HG03135 (cell line): ENCODE measurements at regions not wholly inside any gene's neighbourhood (a gene's known extent, or its start where the extent isn't known, plus 50 kb on each side); places are given as distances from the start of the nearest gene placed in this dataset.

Experiments
- ATAC-seq: cut with Tn5 transposase; IDR thresholded peaks from one replicate; pipeline ENCODE4 v1.9.1; 2021; ENCODE audit warnings: mild to moderate bottlenecking, moderate library complexity; ENCODE audit not compliant: unreplicated experiment

- ATAC-seq: no peak
Measured at GRCh38 chr10:128418819-128419218, 292.6 kb upstream of the MKI67 start.

GRCh38 chr10:128419466-128420019, 293.3 kb upstream of the MKI67 start:
- no peak for ATAC-seq

- ATAC-seq: no peak
Measured at GRCh38 chr10:128420623-128421022, 294.4 kb upstream of the MKI67 start.

- ATAC-seq: no peak
Measured at GRCh38 chr10:128421371-128422160, 295.3 kb upstream of the MKI67 start.

DNA sequence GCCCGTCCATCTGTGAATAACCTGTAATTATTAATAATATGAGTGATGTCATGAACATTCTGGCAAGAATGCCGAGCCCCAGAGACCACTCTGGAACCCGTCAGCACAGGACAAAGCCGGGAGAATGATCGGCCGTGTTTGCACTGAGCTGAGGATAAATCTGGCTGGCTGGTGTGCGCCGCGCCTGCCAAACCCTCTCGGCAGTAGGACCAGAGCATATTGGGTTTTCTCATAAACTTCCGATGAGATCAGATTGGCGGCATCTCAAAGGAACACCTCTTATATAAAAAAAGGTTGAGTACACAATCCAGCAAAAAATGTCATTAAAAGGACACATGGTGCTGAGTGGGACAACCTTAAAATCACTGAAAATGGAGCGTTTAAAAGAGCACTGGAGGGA, 296.0 kb upstream of the MKI67 start:
- no peak for ATAC-seq

DNA sequence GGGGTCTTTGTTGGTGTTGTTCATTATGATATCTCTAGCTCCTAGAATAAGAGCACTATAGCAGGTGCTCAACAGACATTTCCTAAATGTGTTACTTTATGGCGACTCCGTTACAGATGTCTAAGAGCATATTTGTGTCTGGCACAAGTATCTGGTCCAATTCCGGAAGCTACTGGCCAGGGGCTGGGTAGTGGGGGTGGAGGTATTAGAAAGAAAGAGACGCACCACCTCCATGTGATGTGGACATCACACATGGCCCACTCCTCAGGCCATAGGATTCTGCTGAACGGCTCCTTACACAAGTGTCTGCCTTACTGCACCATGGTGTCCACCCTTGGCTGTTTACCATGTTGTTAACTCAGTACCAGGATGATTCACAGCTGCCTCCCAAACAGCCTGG, 296.8 kb upstream of the MKI67 start:
- ATAC-seq: no peak

GRCh38 chr10:128429321-128429720, 303.1 kb upstream of the MKI67 start:
- ATAC-seq: no peak

DNA sequence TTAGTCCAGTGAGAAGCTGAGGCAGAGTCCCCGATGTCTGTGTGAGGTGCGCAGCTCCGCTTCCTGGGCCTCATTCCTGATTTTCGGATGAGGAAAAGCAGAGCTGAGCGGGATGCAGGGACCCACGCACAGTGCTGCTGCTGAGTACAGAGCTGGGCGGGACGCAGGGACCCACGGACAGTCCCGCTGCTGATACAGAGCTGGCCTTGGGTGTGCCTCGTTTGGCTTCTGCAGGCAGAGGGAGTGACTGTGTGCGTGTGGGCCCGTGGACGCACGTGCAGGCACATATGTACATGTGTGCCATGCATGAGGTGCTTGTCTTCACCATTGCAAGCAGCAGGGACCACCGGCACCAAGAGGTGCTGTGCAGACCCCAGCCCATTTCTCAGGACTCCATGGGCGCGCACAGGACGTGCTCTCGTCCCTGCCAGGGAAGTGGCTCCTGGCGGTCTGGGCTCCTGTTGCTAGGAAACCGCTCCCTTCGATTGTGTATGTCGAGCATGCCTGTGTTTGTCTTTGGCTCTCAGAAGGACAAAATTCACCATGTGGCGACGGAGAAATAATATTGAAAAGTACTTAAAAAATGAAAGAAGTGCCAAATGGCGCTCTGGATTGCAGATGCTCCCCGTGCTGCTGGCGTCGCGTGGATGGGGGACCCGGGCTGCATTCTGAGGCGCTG, 303.8 kb upstream of the MKI67 start:
- no peak for ATAC-seq

GRCh38 chr10:128431083-128431482, 304.9 kb upstream of the MKI67 start:
- no peak for ATAC-seq

- ATAC-seq: no peak
Measured at GRCh38 chr10:128431506-128431905, 305.3 kb upstream of the MKI67 start.

GRCh38 chr10:128432011-128432410, 305.8 kb upstream of the MKI67 start:
- no peak for ATAC-seq

DNA sequence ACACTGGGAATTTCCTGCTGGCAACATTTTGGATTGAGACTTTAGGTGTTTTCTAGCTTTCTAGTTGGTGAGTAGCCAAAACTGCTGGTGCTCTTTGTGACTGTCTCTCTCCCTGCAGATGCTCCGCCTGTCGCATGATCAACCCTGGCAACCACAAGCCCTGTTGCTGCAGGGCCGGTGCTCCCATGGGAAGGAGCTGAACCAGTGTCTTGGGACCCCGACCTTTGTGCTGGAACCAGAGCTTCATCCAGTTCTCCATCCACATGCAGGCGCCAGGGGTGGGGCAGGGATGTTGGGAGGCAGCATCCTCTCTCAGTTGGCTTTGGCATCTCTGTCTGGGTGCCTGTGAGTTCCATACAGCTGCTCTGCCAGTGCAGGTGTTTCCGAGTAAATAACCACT, 306.2 kb upstream of the MKI67 start:
- no peak for ATAC-seq

GRCh38 chr10:128435811-128436210, 309.6 kb upstream of the MKI67 start:
- ATAC-seq: no peak

DNA sequence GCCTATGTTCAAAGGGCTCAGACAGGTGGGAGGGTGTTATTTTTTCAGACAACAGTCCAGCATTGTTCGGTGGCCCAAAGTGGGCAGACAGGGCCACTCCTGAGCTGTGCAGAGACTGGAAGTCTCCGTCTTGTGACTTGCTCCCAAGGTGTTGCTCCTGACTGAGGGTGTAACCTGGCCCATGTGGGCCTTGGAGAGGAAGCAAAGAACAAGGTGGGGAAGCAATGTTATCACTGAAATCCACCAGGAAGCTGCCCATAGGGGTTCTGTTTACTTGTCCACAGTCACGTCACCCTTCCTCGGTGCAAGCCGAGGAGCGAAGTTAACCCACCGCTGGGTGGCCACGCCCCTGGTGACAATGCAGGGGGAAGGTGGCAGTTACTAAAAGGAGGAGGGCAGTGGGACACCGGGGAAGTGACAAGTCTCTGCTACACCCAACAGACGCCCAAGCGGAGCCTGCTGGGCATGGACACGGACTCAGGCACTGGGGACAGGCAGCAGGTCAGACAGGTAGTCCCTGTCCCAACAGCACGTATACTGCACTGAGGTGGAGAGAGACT, 311.6 kb upstream of the MKI67 start:
- ATAC-seq: no peak

GRCh38 chr10:128438417-128439063, 312.3 kb upstream of the MKI67 start:
- ATAC-seq: no peak

DNA sequence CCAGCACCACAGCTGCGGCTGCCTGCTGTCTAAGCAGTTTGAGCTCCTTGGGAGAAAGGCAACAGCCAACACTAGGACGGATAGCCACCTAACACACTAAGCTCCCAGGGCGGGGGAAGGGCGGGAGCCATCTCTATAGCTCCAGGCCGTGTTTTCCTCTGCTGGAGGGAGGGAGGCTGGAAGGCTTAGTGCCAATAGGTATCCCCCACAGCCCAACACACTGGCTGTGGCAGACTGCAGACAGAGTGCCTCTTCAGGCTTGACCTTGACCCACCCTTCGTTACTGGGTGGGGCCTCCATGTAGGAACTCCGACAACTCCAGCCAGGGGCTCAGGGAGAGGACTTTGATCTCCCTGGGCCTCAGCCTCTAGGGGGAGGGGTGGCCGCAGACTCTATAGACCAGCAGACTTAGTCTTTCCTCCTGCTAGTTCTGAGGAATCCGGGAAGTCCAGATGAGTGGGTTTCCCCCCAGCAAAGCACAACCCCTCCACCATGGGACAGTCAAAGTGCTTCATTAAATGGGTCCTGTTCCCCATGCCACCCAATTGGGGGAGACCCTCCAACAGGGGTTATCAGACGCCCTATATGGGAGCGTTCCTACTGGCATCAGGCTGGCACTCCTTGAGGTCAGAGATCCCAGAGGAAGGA, 314.4 kb upstream of the MKI67 start:
- no peak for ATAC-seq

DNA sequence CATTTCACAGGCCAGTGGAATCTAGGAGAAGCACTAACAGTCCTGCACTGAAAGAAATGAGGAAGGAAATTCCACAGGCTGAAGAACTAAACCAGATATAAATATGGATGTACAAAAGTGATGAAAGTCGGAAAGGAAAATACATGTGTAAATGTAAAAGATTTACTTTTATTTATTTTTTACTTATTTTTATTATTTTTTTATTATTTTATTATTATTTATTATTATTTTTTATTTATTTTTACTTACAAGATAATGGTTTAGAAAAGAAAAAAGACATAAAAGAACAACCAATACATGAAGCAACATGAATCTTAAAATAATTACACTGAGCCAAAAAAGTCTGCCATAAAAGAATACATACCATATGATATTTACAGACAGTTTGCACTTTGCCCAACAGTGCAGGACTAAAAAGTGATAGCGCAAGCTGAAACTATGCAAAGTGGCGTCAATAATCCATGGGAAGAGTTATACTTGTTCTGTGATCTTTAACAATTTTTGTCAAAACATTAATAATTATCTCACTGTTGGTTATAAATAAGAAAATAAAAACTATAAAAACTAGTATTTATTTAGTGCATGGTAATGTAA, 317.8 kb upstream of the MKI67 start:
- ATAC-seq: no peak

- ATAC-seq: no peak
Measured at GRCh38 chr10:128448796-128449195, 322.6 kb upstream of the MKI67 start.

DNA sequence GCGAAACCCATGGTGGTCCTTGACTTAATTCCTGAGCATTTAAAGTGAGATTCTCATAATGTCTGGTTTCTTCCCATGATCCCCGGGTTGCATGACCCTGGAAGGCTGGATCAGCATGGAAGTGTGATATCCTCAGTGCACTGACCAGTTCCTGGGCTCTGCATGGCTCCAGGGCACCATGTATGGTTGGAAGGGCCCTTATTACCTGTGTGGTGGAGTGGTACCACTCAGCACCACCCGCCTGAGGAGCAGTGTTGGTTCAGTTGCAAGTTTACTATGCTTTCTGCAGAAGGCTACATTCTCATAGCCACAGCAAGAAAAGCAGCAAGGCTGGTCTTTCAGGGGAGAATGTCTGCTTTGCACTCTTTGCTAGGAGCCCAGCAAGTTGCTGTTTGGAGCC, 325.7 kb upstream of the MKI67 start:
- ATAC-seq: no peak

- no peak for ATAC-seq
Measured at GRCh38 chr10:128456271-128456670, 330.0 kb upstream of the MKI67 start.

DNA sequence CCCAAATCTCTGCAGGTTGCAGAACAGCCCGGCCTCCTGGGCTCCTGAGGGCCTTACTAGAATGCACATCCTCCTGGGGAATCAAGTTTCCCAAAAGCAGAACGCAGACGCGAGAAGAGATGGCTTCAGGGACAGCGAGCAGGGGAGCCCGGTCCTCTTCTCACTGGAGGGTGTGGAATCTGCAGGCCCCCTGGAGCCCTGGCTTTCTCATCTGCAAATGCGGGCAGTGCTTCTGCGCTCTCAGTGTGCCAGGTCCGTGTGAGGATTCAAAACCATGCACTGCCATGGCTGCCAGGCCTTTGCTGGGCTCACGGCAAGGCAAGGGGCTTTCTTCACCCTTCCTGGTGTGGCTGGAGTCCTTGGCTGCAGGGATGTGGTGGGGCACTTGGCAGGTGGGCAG, 330.9 kb upstream of the MKI67 start:
- no peak for ATAC-seq
